ENCODE measurements at regions not wholly inside any gene's neighbourhood (a gene's known extent, or its start where the extent isn't known, plus 50 kb on each side); places are given as distances from the start of the nearest gene placed in this dataset.

DNA sequence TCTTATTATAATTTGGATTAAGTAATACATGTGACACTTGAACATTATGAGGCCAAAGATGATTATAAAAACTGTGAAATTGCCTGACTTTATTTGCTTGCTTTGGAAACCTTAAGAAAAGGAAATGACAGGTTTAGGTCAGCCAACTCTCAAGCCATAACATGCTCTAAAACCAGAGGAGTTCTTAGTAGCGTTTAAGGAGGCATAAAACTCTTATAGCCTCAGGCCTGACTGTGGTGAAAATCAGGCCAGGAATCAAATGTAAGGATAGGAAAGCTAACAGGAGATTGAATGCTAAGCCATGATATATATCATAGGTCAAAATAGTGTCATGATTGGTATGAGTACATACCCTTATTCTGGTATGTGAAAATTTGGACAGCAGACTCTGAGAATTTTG lies 1142.4 kb upstream of the MIR17HG start:
- TF ChIP-seq, protein P1, sequence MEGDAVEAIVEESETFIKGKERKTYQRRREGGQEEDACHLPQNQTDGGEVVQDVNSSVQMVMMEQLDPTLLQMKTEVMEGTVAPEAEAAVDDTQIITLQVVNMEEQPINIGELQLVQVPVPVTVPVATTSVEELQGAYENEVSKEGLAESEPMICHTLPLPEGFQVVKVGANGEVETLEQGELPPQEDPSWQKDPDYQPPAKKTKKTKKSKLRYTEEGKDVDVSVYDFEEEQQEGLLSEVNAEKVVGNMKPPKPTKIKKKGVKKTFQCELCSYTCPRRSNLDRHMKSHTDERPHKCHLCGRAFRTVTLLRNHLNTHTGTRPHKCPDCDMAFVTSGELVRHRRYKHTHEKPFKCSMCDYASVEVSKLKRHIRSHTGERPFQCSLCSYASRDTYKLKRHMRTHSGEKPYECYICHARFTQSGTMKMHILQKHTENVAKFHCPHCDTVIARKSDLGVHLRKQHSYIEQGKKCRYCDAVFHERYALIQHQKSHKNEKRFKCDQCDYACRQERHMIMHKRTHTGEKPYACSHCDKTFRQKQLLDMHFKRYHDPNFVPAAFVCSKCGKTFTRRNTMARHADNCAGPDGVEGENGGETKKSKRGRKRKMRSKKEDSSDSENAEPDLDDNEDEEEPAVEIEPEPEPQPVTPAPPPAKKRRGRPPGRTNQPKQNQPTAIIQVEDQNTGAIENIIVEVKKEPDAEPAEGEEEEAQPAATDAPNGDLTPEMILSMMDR (IDR thresholded peaks at IDR 0.05; ENCODE audit: low read depth, low read length), result no peak
- H3K27me3 ChIP-seq (ENCODE audit: control insufficient read depth, insufficient read depth, low read length), result no peaks in the 10 kb centered on the region
- H3K9me3 ChIP-seq (ENCODE audit: control insufficient read depth, insufficient read depth, low read length), result peaks cover 3% of the 10 kb centered on the region
- DNase-seq (ENCODE audit: low read depth, low spot score), result no peak
- H3K4me3 ChIP-seq (ENCODE audit: low read depth, low read length), result no peak overlapping the region
- CTCF ChIA-PET, result no interaction called here
- POLR2A ChIA-PET, result no interaction called here
- H3K27ac ChIP-seq (ENCODE audit: low read depth, low read length), result no peak overlapping the region

DNA sequence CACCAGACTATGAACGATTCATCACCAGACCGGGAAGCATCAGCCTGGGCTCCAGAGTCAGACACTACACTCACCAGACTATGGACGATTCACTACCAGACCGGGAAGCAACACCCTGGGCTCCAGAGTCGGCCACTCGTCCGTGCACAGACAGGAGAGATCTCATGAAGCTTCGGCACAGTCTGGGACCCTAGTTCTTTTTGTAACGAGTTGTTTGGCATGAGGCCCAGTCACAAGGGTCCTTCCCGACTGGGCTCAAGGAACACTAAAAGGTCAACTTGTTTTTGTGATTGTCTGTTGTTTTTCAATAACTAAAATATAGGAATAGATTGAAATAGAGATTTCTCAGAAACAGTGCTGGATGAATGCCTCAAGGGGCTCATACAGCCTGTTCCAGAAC lies 1141.6 kb upstream of the MIR17HG start:
- POLR2A ChIA-PET, result no interaction called here
- Histone ChIP-seq H3K9me3 (ENCODE audit: control insufficient read depth, insufficient read depth, low read length) (peaks cover 3% of the 10 kb centered on the region), H3K27ac (ENCODE audit: low read depth, low read length) (no peak overlapping the region), H3K4me3 (ENCODE audit: low read depth, low read length) (no peak overlapping the region), H3K27me3 (ENCODE audit: control insufficient read depth, insufficient read depth, low read length) (no peaks in the 10 kb centered on the region)
- CTCF ChIA-PET, result no interaction called here
- no peak for DNase-seq (ENCODE audit: low read depth, low spot score)
- TF ChIP-seq, protein P1 (IDR thresholded peaks at IDR 0.05; ENCODE audit: low read depth, low read length), result no peak

DNA sequence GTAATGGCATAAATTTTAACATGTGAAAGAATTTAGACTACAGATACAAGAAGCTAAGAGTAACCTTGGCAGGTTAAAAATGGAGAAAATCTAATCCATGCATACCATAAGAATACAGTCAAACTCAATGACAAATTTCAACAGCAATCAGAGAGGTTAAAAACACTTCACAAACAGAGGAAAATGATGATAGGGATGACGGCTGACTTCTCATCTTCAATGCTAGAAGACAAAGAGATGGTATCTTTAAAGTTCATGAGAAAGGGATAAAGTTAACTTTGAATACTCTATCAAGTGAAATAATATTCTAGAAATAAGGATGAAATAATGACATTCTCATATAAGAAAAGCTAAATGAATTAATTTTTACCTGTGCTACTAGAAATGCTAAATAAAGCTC lies 1130.2 kb upstream of the MIR17HG start:
- Histone ChIP-seq H3K4me3 (ENCODE audit: low read depth, low read length) (no peak overlapping the region), H3K27ac (ENCODE audit: low read depth, low read length) (no peak overlapping the region), H3K27me3 (ENCODE audit: control insufficient read depth, insufficient read depth, low read length) (no peaks in the 10 kb centered on the region), H3K9me3 (ENCODE audit: control insufficient read depth, insufficient read depth, low read length) (no peaks in the 10 kb centered on the region)
- ChIA-PET CTCF (no interaction called here), POLR2A (no interaction called here)
- DNase-seq (ENCODE audit: low read depth, low spot score), result no peak
- TF ChIP-seq, protein P1 (IDR thresholded peaks at IDR 0.05; ENCODE audit: low read depth, low read length), result no peak

DNA sequence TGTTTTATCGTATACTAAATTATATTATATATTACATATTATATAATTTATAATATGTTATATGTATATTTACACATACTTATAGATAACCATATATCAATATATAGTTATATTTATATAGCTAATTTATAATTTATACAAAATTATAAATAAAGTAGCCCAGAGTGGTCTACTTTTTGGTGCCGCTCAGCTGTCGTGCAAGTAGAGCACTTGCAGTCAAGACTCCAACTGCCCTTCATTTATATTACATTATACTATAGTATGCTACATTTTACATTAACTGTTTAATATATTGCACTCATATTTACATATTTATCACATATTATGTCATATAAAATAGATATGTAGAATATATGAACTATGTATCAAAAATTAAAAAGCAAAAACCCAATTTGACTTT lies 1124.7 kb upstream of the MIR17HG start:
- Histone ChIP-seq H3K4me3 (ENCODE audit: low read depth, low read length) (no peak overlapping the region), H3K27ac (ENCODE audit: low read depth, low read length) (no peak overlapping the region), H3K27me3 (ENCODE audit: control insufficient read depth, insufficient read depth, low read length) (no peaks in the 10 kb centered on the region), H3K9me3 (ENCODE audit: control insufficient read depth, insufficient read depth, low read length) (no peaks in the 10 kb centered on the region)
- no peak for DNase-seq (ENCODE audit: low read depth, low spot score)
- TF ChIP-seq, protein P1 (IDR thresholded peaks at IDR 0.05; ENCODE audit: low read depth, low read length), result no peak
- ChIA-PET POLR2A (no interaction called here), CTCF (no interaction called here)

DNA sequence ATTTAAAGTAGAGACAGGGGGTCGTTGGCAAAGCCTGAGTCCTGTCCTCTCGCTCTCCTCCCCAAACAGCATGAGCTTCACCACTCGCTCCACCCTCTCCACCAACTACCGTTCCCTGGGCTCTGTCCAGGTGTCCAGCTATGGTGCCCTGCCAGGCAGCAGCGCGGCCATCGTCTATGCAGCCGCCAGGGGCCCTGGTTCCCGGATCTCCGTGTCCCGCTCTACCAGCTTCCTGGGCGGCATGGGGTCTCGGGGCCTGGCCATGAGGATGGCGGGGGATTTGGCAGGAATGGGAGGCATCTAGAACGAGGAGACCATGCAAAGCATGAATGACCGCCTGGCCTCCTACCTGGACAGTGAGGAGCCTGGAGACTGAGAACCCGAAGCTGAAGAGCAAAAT lies 1117.2 kb upstream of the MIR17HG start:
- CTCF ChIA-PET, result no interaction called here
- DNase-seq (ENCODE audit: low read depth, low spot score), result no peak
- Histone ChIP-seq H3K4me3 (ENCODE audit: low read depth, low read length) (no peak overlapping the region), H3K27ac (ENCODE audit: low read depth, low read length) (no peak overlapping the region), H3K9me3 (ENCODE audit: control insufficient read depth, insufficient read depth, low read length) (peaks cover 9% of the 10 kb centered on the region; the same call in 1 of the 2 replicates), H3K27me3 (ENCODE audit: control insufficient read depth, insufficient read depth, low read length) (no peaks in the 10 kb centered on the region)
- TF ChIP-seq, protein P1 (IDR thresholded peaks at IDR 0.05; ENCODE audit: low read depth, low read length), result no peak
- POLR2A ChIA-PET, result no interaction called here

All from AG04450 (cell line).